ENCODE measurements at regions not wholly inside any gene's neighbourhood (a gene's known extent, or its start where the extent isn't known, plus 50 kb on each side); places are given as distances from the start of the nearest gene placed in this dataset.

- TF ChIP-seq ZNF8 (CRISPR knock-in tag; IDR thresholded peaks at IDR 0.05) (no peak), CSDC2 (CRISPR knock-in tag; IDR thresholded peaks at IDR 0.05) (no peak), TCF4 (CRISPR knock-in tag; IDR thresholded peaks at IDR 0.05; ENCODE audit: borderline replicate concordance) (peak; percentile 92), GLIS3 (CRISPR knock-in tag; IDR thresholded peaks at IDR 0.05) (no peak; the same call in 1 of the 2 replicates)
- TF ChIP-seq, protein P1, sequence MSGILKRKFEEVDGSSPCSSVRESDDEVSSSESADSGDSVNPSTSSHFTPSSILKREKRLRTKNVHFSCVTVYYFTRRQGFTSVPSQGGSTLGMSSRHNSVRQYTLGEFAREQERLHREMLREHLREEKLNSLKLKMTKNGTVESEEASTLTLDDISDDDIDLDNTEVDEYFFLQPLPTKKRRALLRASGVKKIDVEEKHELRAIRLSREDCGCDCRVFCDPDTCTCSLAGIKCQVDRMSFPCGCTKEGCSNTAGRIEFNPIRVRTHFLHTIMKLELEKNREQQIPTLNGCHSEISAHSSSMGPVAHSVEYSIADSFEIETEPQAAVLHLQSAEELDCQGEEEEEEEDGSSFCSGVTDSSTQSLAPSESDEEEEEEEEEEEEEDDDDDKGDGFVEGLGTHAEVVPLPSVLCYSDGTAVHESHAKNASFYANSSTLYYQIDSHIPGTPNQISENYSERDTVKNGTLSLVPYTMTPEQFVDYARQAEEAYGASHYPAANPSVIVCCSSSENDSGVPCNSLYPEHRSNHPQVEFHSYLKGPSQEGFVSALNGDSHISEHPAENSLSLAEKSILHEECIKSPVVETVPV (CRISPR knock-in tag; IDR thresholded peaks at IDR 0.05), result peak; percentile 95
Measured at GRCh38 chr2:144078802-144079724, 440.9 kb downstream of the ZEB2 start (continued).

DNA sequence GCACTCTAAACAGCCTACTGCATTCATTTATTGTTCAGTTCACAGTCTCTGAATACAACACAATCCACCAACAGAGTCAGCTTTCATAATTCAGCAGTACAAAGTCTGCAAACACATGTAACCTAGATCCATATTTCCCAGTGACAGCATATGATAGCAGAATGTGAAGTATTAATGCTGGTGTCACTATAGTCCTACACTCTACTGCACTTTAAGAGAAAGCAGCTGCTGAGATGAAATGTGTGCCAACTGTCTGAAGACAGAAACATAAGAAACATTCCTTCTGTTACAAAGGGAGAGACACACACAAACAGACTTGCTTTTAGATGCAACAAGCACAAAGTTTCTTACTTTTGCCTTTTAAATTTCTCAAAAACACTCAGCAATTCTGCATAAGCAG, 441.8 kb downstream of the ZEB2 start:
- peak; percentile 86 for ATAC-seq
- TF ChIP-seq PPARA (CRISPR knock-in tag; IDR thresholded peaks at IDR 0.05; ENCODE audit: borderline replicate concordance), result no peak
- no peak for TF ChIP-seq ZC3H10 (CRISPR knock-in tag; IDR thresholded peaks at IDR 0.05)
- TF ChIP-seq, protein P2, sequence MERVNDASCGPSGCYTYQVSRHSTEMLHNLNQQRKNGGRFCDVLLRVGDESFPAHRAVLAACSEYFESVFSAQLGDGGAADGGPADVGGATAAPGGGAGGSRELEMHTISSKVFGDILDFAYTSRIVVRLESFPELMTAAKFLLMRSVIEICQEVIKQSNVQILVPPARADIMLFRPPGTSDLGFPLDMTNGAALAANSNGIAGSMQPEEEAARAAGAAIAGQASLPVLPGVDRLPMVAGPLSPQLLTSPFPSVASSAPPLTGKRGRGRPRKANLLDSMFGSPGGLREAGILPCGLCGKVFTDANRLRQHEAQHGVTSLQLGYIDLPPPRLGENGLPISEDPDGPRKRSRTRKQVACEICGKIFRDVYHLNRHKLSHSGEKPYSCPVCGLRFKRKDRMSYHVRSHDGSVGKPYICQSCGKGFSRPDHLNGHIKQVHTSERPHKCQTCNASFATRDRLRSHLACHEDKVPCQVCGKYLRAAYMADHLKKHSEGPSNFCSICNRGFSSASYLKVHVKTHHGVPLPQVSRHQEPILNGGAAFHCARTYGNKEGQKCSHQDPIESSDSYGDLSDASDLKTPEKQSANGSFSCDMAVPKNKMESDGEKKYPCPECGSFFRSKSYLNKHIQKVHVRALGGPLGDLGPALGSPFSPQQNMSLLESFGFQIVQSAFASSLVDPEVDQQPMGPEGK (CRISPR knock-in tag; IDR thresholded peaks at IDR 0.05; ENCODE audit: borderline replicate concordance), result no peak
- no peak for TF ChIP-seq GLIS3 (CRISPR knock-in tag; IDR thresholded peaks at IDR 0.05)
- TF ChIP-seq, protein P3, sequence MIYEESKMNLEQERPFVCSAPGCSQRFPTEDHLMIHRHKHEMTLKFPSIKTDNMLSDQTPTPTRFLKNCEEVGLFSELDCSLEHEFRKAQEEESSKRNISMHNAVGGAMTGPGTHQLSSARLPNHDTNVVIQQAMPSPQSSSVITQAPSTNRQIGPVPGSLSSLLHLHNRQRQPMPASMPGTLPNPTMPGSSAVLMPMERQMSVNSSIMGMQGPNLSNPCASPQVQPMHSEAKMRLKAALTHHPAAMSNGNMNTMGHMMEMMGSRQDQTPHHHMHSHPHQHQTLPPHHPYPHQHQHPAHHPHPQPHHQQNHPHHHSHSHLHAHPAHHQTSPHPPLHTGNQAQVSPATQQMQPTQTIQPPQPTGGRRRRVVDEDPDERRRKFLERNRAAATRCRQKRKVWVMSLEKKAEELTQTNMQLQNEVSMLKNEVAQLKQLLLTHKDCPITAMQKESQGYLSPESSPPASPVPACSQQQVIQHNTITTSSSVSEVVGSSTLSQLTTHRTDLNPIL (CRISPR knock-in tag; IDR thresholded peaks at IDR 0.05; ENCODE audit: low read depth), result no peak
- TF ChIP-seq ZNF8 (CRISPR knock-in tag; IDR thresholded peaks at IDR 0.05), result no peak
- no peak for TF ChIP-seq ZNF70 (CRISPR knock-in tag; IDR thresholded peaks at IDR 0.05)
- no peak for TF ChIP-seq ZFP30 (CRISPR knock-in tag; IDR thresholded peaks at IDR 0.05)
- no peak for TF ChIP-seq ZFP3 (CRISPR knock-in tag; IDR thresholded peaks at IDR 0.05)
- TF ChIP-seq TCF4 (CRISPR knock-in tag; IDR thresholded peaks at IDR 0.05; ENCODE audit: borderline replicate concordance), result no peak
- TF ChIP-seq ZNF565 (CRISPR knock-in tag; conservative IDR thresholded peaks at IDR 0.05; ENCODE audit: low read depth), result no peak
- no peak for TF ChIP-seq OSR1 (CRISPR knock-in tag; IDR thresholded peaks at IDR 0.05)
- TF ChIP-seq TOX (CRISPR knock-in tag; IDR thresholded peaks at IDR 0.05; ENCODE audit: borderline replicate concordance), result no peak

- ATAC-seq, result no peak
- TF ChIP-seq SNAI2 (CRISPR knock-in tag; IDR thresholded peaks at IDR 0.05) (no peak), TSHZ2 (CRISPR knock-in tag; IDR thresholded peaks at IDR 0.05) (no peak), OSR1 (CRISPR knock-in tag; IDR thresholded peaks at IDR 0.05) (no peak), ARNTL (CRISPR knock-in tag; IDR thresholded peaks at IDR 0.05; ENCODE audit: borderline replicate concordance, low read depth) (no peak), ZNF70 (CRISPR knock-in tag; IDR thresholded peaks at IDR 0.05) (no peak), PPARA (CRISPR knock-in tag; IDR thresholded peaks at IDR 0.05; ENCODE audit: borderline replicate concordance) (no peak), ZFP3 (CRISPR knock-in tag; IDR thresholded peaks at IDR 0.05) (no peak)
- TF ChIP-seq, protein P1 (CRISPR knock-in tag; IDR thresholded peaks at IDR 0.05), result no peak
Measured at GRCh38 chr2:144074450-144074849, 445.5 kb downstream of the ZEB2 start.
